MM.1S (cell line): ENCODE measurements at regions not wholly inside any gene's neighbourhood (a gene's known extent, or its start where the extent isn't known, plus 50 kb on each side); places are given as distances from the start of the nearest gene placed in this dataset.

ENCODE experiments used
- DNase-seq: peaks from one replicate; pipeline ENCODE4 v3.0.0-alpha.2; 2015
- H2AFZ ChIP-seq: fragments of 300-600 bp; sonication (generic); 2 replicates; pipeline ENCODE4 v1.6.0; 2016; ENCODE audit warnings: antibody characterized with exemption, low read length
- H3F3A ChIP-seq: fragments of 300-600 bp; sonication (generic); 2 replicates; pipeline ENCODE4 v1.6.1; 2016; ENCODE audit warnings: mild to moderate bottlenecking, antibody characterized with exemption, low read length, moderate library complexity, mixed read lengths; ENCODE audit not compliant: insufficient read depth
- H3K27ac ChIP-seq: fragments of 300-600 bp; sonication (generic); 2 replicates; pipeline ENCODE4 v1.5.1; 2016; ENCODE audit warnings: mild to moderate bottlenecking, low read length
- H3K27me3 ChIP-seq: fragments of 300-600 bp; sonication (generic); replicated peaks from 2 replicates; pipeline ENCODE4 v1.6.0; 2016; ENCODE audit warnings: low read length; ENCODE audit not compliant: insufficient read depth
- H3K36me3 ChIP-seq: fragments of 300-600 bp; sonication (generic); replicated peaks from 2 replicates; pipeline ENCODE4 v1.6.1; 2016; ENCODE audit warnings: mild to moderate bottlenecking, low read length, mixed read lengths; ENCODE audit not compliant: insufficient read depth
- H3K4me1 ChIP-seq: fragments of 300-600 bp; sonication (generic); 2 replicates; pipeline ENCODE4 v1.6.1; 2016; ENCODE audit warnings: low read length, mixed read lengths
- H3K4me2 ChIP-seq: fragments of 300-600 bp; sonication (generic); 2 replicates; pipeline ENCODE4 v1.6.0; 2016; ENCODE audit warnings: low read depth, low read length
- H3K4me3 ChIP-seq: fragments of 300-600 bp; sonication (generic); 2 replicates; pipeline ENCODE4 v1.5.1; 2016; ENCODE audit warnings: low read length, mixed read lengths
- H3K79me2 ChIP-seq: fragments of 300-600 bp; sonication (generic); 2 replicates; pipeline ENCODE4 v1.6.1; 2016; ENCODE audit warnings: mixed run types, low read length, mixed read lengths
- H3K9ac ChIP-seq: fragments of 300-600 bp; sonication (generic); 2 replicates; pipeline ENCODE4 v1.6.1; 2016; ENCODE audit warnings: low read length, mixed read lengths
- H3K9me2 ChIP-seq: fragments of 300-600 bp; sonication (generic); replicated peaks from 2 replicates; pipeline ENCODE4 v1.6.1; 2016; ENCODE audit warnings: mild to moderate bottlenecking, low read length, mixed read lengths; ENCODE audit not compliant: insufficient read depth
- H3K9me3 ChIP-seq: fragments of 300-600 bp; sonication (generic); replicated peaks from 2 replicates; pipeline ENCODE4 v1.6.1; 2016; ENCODE audit warnings: mild to moderate bottlenecking, low read length, mixed read lengths; ENCODE audit not compliant: insufficient read depth
- H4K20me1 ChIP-seq: fragments of 300-600 bp; sonication (generic); 2 replicates; pipeline ENCODE4 v1.6.1; 2016; ENCODE audit warnings: mild to moderate bottlenecking, low read length, moderate library complexity, mixed read lengths; ENCODE audit not compliant: insufficient read depth
- EZH2 ChIP-seq: fragments of 300-600 bp; sonication (generic); optimal IDR thresholded peaks from 2 replicates; pipeline ENCODE3; 2017; ENCODE audit warnings: low read depth, mild to moderate bottlenecking, antibody characterized with exemption, low read length, mixed read lengths
- EZH2phosphoT487 ChIP-seq: fragments of 300-600 bp; sonication (generic); IDR thresholded peaks from 2 replicates; pipeline ENCODE4 v1.6.1; 2018; ENCODE audit warnings: antibody characterized with exemption, low read length
- TF ChIP-seq, protein P1 (sequence below): fragments of 300-600 bp; sonication (generic); IDR thresholded peaks from 2 replicates; pipeline ENCODE4 v1.5.1; 2016; ENCODE audit warnings: antibody characterized with exemption, low read length, mixed read lengths

DNA sequence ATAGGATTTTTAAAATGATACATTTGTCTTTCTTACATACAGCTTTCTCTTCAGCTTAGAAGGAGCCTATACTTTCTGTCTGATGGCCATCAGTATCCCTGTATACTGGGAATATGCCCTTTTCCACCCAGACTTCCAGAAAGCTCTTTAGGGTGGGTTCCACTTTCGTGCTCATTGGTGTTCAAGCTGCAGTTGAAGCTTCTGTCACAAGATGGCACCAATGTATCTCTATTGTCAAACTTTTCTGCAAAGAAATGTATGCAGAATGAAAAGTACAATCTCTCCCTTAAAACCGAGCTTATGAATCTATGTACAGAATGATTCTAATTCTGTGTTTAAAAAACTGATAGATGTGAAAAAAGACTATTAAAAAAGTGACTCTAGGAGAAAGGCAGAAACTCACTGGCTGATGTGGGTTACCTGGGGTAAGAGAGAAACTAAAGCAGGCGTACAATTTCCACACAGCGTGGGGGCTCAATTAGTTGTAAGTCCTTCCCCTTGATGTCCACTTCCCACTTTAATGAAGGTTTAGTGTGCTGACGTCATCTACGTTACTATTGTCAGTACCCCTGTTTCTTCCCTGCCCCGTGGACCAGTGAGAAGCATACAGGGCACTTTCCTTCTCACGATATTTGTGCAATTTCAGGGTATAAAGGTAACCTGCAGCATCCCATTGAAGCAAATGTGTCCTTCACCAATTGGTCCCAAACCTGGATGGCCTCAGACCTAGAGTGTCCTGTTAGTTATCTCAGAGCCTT is 57.3 kb upstream of the TCEAL2 start:
- Histone ChIP-seq H3K9ac (no peak overlapping the region), H3K4me1 (no peaks in the 10 kb centered on the region), H3K4me3 (no peak overlapping the region), H3F3A (no peaks in the 10 kb centered on the region), H4K20me1 (no peaks in the 10 kb centered on the region), H3K27ac (no peak overlapping the region), H3K27me3 (no peaks in the 10 kb centered on the region), H3K36me3 (no peaks in the 10 kb centered on the region), H3K79me2 (no peaks in the 10 kb centered on the region), H3K4me2 (no peak overlapping the region), H2AFZ (no peak overlapping the region), H3K9me2 (no peaks in the 10 kb centered on the region), H3K9me3 (no peaks in the 10 kb centered on the region)
- peak; percentile 41 for DNase-seq
- no peak for TF ChIP-seq EZH2phosphoT487
- TF ChIP-seq, protein P1, sequence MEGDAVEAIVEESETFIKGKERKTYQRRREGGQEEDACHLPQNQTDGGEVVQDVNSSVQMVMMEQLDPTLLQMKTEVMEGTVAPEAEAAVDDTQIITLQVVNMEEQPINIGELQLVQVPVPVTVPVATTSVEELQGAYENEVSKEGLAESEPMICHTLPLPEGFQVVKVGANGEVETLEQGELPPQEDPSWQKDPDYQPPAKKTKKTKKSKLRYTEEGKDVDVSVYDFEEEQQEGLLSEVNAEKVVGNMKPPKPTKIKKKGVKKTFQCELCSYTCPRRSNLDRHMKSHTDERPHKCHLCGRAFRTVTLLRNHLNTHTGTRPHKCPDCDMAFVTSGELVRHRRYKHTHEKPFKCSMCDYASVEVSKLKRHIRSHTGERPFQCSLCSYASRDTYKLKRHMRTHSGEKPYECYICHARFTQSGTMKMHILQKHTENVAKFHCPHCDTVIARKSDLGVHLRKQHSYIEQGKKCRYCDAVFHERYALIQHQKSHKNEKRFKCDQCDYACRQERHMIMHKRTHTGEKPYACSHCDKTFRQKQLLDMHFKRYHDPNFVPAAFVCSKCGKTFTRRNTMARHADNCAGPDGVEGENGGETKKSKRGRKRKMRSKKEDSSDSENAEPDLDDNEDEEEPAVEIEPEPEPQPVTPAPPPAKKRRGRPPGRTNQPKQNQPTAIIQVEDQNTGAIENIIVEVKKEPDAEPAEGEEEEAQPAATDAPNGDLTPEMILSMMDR, result peak; percentile 67
- no peak for TF ChIP-seq EZH2

DNA sequence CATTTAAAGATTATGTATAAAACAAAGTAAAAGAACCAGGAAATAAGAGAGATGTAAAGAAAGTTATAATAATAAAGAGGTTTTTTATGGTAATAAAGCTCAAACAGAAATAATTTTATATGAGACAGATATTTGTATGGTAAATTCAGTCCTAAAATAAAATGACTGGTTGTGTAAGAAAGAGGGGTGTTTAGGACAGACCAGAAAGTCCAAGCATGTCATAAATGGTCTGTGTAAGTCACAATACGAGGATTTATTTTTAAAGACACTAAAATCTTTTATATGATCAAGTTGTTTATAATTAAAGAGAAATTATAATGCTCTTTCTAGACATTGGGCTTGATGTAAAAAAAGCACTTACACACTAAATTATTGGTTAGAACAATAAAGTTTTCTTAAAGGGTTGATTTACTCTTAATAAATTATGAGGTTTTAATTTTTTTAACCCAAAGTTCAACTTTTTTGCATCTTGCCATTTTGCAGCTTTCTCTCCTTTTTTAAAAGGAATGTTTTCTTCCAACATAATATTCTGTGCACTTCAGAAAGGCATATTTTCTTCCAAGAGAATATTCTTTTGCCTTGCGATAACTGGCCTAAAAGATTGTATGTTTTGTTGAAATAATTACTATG is 61.9 kb upstream of the TCEAL2 start:
- Histone ChIP-seq H3K4me2 (no peak overlapping the region), H3K79me2 (no peaks in the 10 kb centered on the region), H4K20me1 (no peaks in the 10 kb centered on the region), H3K36me3 (no peaks in the 10 kb centered on the region), H3K9ac (no peak overlapping the region), H2AFZ (no peak overlapping the region), H3K27ac (no peak overlapping the region), H3K4me1 (no peaks in the 10 kb centered on the region), H3K4me3 (no peak overlapping the region), H3K9me3 (no peaks in the 10 kb centered on the region), H3K27me3 (no peaks in the 10 kb centered on the region), H3F3A (no peaks in the 10 kb centered on the region), H3K9me2 (no peaks in the 10 kb centered on the region)
- no peak for TF ChIP-seq EZH2phosphoT487
- TF ChIP-seq, protein P1, result no peak
- TF ChIP-seq EZH2, result no peak
- DNase-seq, result no peak

DNA sequence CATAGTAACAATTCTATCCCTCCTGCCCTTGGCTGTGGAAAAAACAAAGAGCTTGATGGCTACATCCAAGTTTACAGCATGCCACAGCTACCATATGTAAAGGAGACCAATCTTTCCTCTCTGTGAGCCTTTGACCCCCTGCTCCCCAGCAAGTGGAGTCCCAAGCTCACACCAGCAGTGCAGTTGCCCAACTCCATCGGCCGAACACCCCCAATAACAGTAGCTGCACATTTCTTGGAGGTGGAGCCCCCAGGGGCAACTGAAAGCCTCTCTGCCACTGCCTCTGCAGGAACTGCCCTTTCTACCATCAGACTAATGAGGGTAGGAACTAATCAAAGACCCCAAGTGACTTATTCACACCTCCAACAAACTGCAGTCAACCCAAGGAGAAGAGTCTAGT is 81.0 kb upstream of the TCEAL2 start:
- Histone ChIP-seq H3K4me2 (no peak overlapping the region), H2AFZ (no peak overlapping the region), H4K20me1 (no peaks in the 10 kb centered on the region), H3K4me1 (no peaks in the 10 kb centered on the region), H3K4me3 (no peak overlapping the region), H3K27me3 (no peaks in the 10 kb centered on the region), H3K9ac (no peak overlapping the region), H3K36me3 (no peaks in the 10 kb centered on the region), H3F3A (no peaks in the 10 kb centered on the region), H3K9me2 (no peaks in the 10 kb centered on the region), H3K9me3 (no peaks in the 10 kb centered on the region), H3K79me2 (no peaks in the 10 kb centered on the region), H3K27ac (no peak overlapping the region)
- TF ChIP-seq EZH2 (no peak), EZH2phosphoT487 (no peak)
- TF ChIP-seq, protein P1, result no peak
- no peak for DNase-seq
